Kidney (tissue), 13 donors: ENCODE measurements at regions not wholly inside any gene's neighbourhood (a gene's known extent, or its start where the extent isn't known, plus 50 kb on each side); places are given as distances from the start of the nearest gene placed in this dataset.

Source experiments
- DNase-seq, 5 donors: peaks; one replicate each; pipeline ENCODE4 v3.0.0-alpha.2; 2013 to 2020
- FAIRE-seq: peaks from 2 replicates; lab custom pipeline; 2012; peaks lifted over from hg19 to GRCh38; lab: Jason Lieb, UNC
- H3K27ac ChIP-seq, 2 donors: one replicate each; pipeline ENCODE4 v1.7.0; 2013; ENCODE audit warnings: low read depth in 2 of 2, low read length in 2 of 2, inconsistent platforms in 1 of 2
- H3K27me3 ChIP-seq: one replicate; pipeline ENCODE4 v1.7.1; 2013; ENCODE audit warnings: low read length, inconsistent platforms; ENCODE audit not compliant: control insufficient read depth, insufficient read depth
- H3K36me3 ChIP-seq, 3 donors: one replicate each; pipeline versions ENCODE4 v1.7.0 to v1.7.1; 2013; ENCODE audit warnings: low read length in 3 of 3, control low read depth in 1 of 3, inconsistent platforms in 1 of 3; ENCODE audit not compliant: insufficient read depth in 3 of 3, control insufficient read depth in 2 of 3
- H3K4me1 ChIP-seq, 3 donors: one replicate each; pipeline versions ENCODE4 v1.7.0 to v1.7.1; 2013; ENCODE audit warnings: low read length in 3 of 3, inconsistent platforms in 1 of 3, low read depth in 1 of 3; ENCODE audit not compliant: control insufficient read depth in 2 of 3, insufficient read depth in 2 of 3
- H3K4me3 ChIP-seq, 3 donors: one replicate each; pipeline versions ENCODE4 v1.7.0 to v1.8.1; 2013; ENCODE audit warnings: low read length in 3 of 3, control low read depth in 1 of 3, inconsistent platforms in 1 of 3
- H3K9ac ChIP-seq, 3 donors: one replicate each; pipeline versions ENCODE4 v1.7.0 to v1.7.1; 2013; ENCODE audit warnings: low read length in 3 of 3, control low read depth in 1 of 3, inconsistent platforms in 1 of 3
- H3K9me3 ChIP-seq, 3 donors: one replicate each; pipeline versions ENCODE4 v1.7.0 to v1.7.1; 2013; ENCODE audit warnings: low read length in 3 of 3, control low read depth in 1 of 3, inconsistent platforms in 1 of 3; ENCODE audit not compliant: control insufficient read depth in 2 of 3, insufficient read depth in 1 of 3
- intact Hi-C: fragments of 100-400 bp; cut with DNase I; formaldehyde crosslinking; loops from one replicate; pipeline ENCODE4 v1.11.1; 2022
- TF ChIP-seq, protein P1 (sequence below): IDR thresholded peaks from 3 replicates; pipeline ENCODE4 v1.5.1; 2012; ENCODE audit warnings: mild to moderate bottlenecking, moderate library complexity, borderline replicate concordance; ENCODE audit not compliant: insufficient read depth; ENCODE audit errors: extremely low read depth
- donor health status: control.
- donor health status: control.
- donor health status: control.
- donor health status: control.
- donor health status: control.
- donor health status: DM: yes; HTN: yes; CAD: no.
- donor health status: Normal renal cell carcinoma (clear cell type).

DNA sequence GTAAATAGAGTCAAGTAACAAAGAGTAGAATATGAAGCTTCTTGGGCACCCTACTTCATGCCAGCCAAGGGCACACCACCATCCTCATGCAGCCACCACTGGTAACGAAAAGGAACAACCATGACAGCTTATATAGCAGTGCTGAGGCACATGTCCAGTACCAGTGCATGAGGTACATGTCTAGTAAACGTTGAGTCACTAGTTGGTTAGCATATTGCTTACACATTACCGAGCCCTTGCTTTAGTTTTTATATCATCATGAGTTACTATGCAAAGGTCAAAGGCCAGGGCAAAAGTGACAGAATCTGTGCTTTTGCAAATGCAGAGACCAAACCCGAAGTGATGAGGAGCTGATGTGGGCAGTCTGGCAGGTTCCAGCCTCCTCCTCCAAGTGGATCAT lies 147.1 kb upstream of the MAP1B start:
- intact Hi-C loops: no loop called here
- DNase-seq (no peak), FAIRE-seq (no peak)
- Histone ChIP-seq H3K4me1 (no peaks in the 10 kb centered on the region), H3K9me3 (no peaks in the 10 kb centered on the region), H3K36me3 (no peaks in the 10 kb centered on the region), H3K27me3 (no peaks in the 10 kb centered on the region), H3K9ac (no peak overlapping the region), H3K4me3 (no peak overlapping the region), H3K27ac (no peak overlapping the region)
- TF ChIP-seq, protein P1, sequence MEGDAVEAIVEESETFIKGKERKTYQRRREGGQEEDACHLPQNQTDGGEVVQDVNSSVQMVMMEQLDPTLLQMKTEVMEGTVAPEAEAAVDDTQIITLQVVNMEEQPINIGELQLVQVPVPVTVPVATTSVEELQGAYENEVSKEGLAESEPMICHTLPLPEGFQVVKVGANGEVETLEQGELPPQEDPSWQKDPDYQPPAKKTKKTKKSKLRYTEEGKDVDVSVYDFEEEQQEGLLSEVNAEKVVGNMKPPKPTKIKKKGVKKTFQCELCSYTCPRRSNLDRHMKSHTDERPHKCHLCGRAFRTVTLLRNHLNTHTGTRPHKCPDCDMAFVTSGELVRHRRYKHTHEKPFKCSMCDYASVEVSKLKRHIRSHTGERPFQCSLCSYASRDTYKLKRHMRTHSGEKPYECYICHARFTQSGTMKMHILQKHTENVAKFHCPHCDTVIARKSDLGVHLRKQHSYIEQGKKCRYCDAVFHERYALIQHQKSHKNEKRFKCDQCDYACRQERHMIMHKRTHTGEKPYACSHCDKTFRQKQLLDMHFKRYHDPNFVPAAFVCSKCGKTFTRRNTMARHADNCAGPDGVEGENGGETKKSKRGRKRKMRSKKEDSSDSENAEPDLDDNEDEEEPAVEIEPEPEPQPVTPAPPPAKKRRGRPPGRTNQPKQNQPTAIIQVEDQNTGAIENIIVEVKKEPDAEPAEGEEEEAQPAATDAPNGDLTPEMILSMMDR: no peak

- no peak overlapping the region for H3K9ac ChIP-seq
- no peaks in the 10 kb centered on the region for H3K9me3 ChIP-seq
- no peaks in the 10 kb centered on the region for H3K36me3 ChIP-seq
- intact Hi-C loops: no loop called here
- H3K27me3 ChIP-seq: no peaks in the 10 kb centered on the region
- H3K4me3 ChIP-seq: no peak overlapping the region
- TF ChIP-seq, protein P1: no peak
- DNase-seq (no peak), FAIRE-seq (no peak)
- H3K27ac ChIP-seq: no peak overlapping the region
- H3K4me1 ChIP-seq: no peaks in the 10 kb centered on the region
These were observed 145.5 kb upstream of the MAP1B start for GRCh38 chr5:71961786-71962185.

GRCh38 chr5:71969460-71969859 lies 137.8 kb upstream of the MAP1B start:
- Histone ChIP-seq H3K27ac (no peak overlapping the region), H3K27me3 (no peaks in the 10 kb centered on the region), H3K4me3 (no peak overlapping the region), H3K36me3 (no peaks in the 10 kb centered on the region), H3K9me3 (no peaks in the 10 kb centered on the region), H3K9ac (no peak overlapping the region), H3K4me1 (no peaks in the 10 kb centered on the region)
- TF ChIP-seq, protein P1: no peak
- intact Hi-C loops: no loop called here
- no peak for DNase-seq
- FAIRE-seq: no peak

DNA sequence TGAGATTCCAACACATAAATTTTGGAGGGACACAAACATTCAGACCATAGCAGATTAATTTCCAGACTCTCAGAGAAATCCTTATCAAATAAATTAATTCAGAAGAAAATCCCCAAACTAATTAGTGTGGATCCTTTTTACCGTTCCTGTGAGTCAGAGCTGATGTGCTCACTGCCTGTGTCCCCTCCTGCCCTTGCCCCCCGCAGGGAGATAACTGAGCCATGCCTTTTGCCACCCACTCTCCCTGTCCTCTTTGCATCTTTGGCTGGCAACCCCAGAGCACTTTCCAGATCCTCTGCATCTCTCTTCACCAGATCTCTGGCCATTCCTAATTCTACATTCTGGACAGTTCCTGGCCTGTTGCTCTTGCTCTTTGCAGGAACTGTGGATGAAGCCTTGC lies 135.4 kb upstream of the MAP1B start:
- Histone ChIP-seq H3K27ac (no peak overlapping the region), H3K9me3 (no peaks in the 10 kb centered on the region), H3K9ac (no peak overlapping the region), H3K4me3 (no peak overlapping the region), H3K36me3 (no peaks in the 10 kb centered on the region), H3K27me3 (no peaks in the 10 kb centered on the region), H3K4me1 (no peaks in the 10 kb centered on the region)
- TF ChIP-seq, protein P1: no peak
- DNase-seq (no peak), FAIRE-seq (no peak)
- intact Hi-C loops: no loop called here
